Glomerular visceral epithelial cell (primary cell): ENCODE measurements at regions not wholly inside any gene's neighbourhood (a gene's known extent, or its start where the extent isn't known, plus 50 kb on each side); places are given as distances from the start of the nearest gene placed in this dataset.
"Not testable (repeated sequence)": the region's sequence is repeated elsewhere in the genome, so short reads cannot be mapped to it uniquely, and the experiment has no call there.

Experiments
- DNase-seq: peaks from one replicate; pipeline ENCODE4 v3.0.0-alpha.2; 2016; ENCODE audit errors: extremely low spot score

GRCh38 chrX:8025705-8026104 is 98.5 kb upstream of the PNPLA4 start:
- DNase-seq: no peak

GRCh38 chrX:8018934-8019333 is 91.7 kb upstream of the PNPLA4 start:
- no peak for DNase-seq

DNA sequence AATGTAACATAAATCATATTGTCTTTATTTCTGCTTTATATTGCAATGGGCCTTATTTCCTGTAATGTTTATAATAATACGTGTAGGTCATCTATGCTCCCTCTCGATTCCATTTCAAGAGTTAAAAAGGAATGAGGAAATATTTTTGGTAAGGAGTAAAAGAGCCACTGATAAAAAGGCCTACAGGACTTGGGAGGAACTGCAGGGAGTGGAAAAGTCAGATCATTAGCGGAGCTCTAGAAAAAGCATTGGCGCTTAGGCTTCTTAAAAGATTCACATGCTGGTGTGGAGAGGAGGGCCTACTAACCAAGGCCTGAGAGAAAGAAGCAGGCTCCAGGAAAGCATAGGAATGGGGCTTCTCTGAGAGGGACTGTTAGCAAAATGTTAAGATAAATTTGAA is 82.9 kb upstream of the PNPLA4 start:
- no peak for DNase-seq

DNA sequence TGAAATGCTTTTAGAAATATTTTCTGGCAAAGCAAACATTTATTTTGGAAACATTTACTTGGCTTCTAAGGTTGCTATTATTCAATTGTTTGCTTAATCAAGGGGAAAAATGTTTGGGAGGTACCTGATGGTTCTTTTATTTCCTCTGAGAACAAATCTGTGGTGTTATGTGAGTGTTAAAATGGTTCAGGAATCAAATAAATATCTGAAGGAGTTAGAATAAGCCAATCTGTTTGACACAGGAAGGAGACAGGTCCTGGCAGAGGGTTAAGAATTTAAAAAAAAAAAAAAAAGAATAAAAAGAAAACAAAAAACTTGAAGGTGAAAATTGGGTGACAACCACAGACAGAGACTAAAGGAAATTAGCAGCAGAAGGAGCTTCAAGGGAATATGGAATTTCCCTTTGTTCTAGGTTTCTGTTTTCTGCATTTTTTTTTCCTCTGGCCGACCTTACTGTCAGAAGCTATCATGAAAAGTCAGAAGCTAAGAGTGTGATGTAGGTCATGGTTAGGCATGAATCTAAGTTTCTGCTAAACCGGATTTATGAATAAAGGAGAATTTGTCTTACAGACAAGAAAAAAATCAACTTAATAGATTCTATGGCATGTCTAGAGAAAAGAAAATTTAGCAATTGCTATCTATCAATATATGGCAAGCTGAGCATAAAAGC is 78.6 kb upstream of the PNPLA4 start:
- no peak for DNase-seq

- no peak for DNase-seq
Observed at GRCh38 chrX:8003147-8003883, 76.1 kb upstream of the PNPLA4 start.

GRCh38 chrX:7996851-7997250 is 69.6 kb upstream of the PNPLA4 start:
- no peak for DNase-seq

DNA sequence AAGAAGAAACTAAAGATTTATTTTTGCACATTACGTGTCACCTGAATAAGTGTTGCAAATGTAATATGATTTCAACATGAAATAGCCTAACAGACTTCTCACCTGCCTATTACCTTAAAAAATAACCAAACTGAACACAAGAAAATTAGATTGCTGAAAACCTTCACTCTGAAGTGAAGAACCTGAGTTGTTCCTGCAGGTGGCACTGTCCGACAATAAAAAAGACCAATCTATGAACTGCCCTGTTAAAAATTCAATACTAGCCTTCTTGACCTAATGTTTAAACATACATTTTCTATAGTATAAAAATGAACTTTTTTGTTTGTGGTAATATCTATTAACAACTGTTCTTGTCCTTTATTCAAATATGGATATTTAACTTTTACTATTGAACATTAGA is 69.2 kb upstream of the PNPLA4 start:
- DNase-seq: peak; percentile 33

DNA sequence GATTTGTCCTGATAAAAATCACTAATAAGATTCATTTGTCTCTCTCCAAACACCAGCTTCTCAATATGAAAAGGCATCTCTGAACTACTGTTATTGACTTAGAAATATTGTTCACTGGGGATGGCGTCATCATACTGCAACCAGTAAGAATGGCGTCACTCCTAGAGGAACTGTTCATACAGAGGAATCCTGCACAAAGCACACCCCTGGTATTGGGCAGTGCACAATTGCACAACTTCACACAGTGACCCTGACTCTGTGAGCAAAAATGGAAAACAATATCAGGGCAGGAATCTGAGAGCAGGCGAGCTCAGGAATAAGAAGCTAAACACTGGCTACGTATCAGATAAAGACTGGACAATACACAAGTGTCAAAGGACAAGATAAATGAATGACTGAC is 66.7 kb upstream of the PNPLA4 start:
- DNase-seq: no peak

GRCh38 chrX:7988013-7988759 is 61.0 kb upstream of the PNPLA4 start:
- DNase-seq: peak; percentile 63

DNA sequence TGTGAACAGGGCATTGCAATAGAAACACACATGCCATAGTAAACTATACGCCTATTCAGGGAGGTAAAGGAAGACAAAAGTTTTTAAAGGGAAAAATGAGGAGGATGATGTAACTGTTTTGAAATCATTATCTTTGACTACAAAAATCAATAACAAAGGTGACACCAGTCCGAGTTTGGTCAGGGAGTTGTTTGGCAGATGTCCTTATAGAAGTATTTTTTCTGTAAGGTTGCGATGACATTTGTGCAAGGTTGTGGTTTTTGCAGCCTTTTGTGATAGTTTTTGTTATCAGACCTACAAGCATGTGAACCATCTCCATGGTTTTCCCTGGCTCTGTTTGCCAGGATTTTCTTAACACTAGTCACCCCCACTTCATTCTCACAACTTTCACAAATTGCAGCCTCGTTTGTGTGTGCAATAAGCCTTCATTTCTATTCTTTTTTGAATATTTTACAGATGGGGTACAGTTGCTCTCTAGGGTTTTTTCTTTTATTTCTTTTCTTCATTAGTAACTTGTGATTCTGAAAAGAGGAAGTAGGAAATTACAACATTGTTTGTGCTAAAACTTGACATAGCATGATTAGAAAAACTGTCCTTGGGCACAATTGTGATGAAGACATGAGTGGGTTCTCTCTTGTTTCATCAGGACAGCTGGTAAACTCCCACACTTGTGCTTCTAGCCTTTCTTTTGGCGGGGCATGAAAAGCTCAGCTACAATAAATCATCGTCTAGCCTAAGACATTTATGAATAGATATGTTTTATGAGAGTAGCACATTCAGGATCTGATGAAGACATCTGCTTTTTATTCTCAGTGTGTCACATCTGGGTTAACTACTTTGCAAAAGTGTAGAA is 60.2 kb upstream of the PNPLA4 start:
- no peak for DNase-seq

GRCh38 chrX:7986738-7987137 is 59.5 kb upstream of the PNPLA4 start:
- not testable (repeated sequence) for DNase-seq

DNA sequence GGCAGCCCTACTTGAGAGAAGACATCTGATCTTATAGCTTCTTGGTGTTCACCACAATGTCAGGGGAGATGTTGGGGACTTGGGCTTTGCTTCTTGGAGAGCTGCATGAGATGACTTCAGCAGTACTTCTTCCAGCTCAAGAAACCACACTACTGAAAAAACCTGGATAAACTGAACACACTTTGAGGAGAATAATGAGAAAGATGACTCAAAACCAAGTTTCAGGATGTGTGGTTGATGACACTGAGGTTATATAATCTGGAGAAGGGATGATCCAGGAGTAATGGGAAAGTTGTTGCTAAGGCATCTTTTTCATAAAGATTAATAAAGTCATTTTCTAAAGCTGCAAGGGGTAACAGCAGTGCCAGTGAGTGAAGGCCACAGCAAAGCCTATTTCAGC is 58.4 kb upstream of the PNPLA4 start:
- peak; percentile 45 for DNase-seq

GRCh38 chrX:7983581-7983980 is 56.4 kb upstream of the PNPLA4 start:
- no peak for DNase-seq
